GM23338 (cell line): ENCODE measurements at regions not wholly inside any gene's neighbourhood (a gene's known extent, or its start where the extent isn't known, plus 50 kb on each side); places are given as distances from the start of the nearest gene placed in this dataset.

ENCODE experiments used
- CREB1 ChIP-seq: fragments of 250-450 bp; sonication (Bioruptor Pico); IDR thresholded peaks from 2 replicates; pipeline ENCODE4 v1.5.0; 2020; ENCODE audit warnings: low read depth, mild to moderate bottlenecking, moderate library complexity
- EZH2 ChIP-seq: fragments of 200-600 bp; sonication (generic); IDR thresholded peaks from one replicate; pipeline ENCODE4 v1.8.0; 2017; ENCODE audit warnings: antibody characterized with exemption, mild to moderate bottlenecking, low read depth; ENCODE audit not compliant: unreplicated experiment
- EZH2phosphoT487 ChIP-seq: fragments of 200-600 bp; sonication (generic); IDR thresholded peaks from one replicate; pipeline ENCODE4 v1.8.1; 2018; ENCODE audit warnings: antibody characterized with exemption; ENCODE audit not compliant: unreplicated experiment
- JUNB ChIP-seq: IDR thresholded peaks from one replicate; pipeline ENCODE4 v1.6.1; 2016; ENCODE audit warnings: antibody characterized with exemption; ENCODE audit not compliant: unreplicated experiment
- NANOG ChIP-seq: IDR thresholded peaks from 2 replicates; pipeline ENCODE4 v1.6.1; 2016; ENCODE audit warnings: antibody characterized with exemption, borderline replicate concordance
- POLR2AphosphoS5 ChIP-seq: IDR thresholded peaks from 2 replicates; pipeline ENCODE4 v1.6.1; 2016; ENCODE audit warnings: antibody characterized with exemption, low read depth
- STAT1 ChIP-seq: IDR thresholded peaks from one replicate; pipeline ENCODE4 v1.6.1; 2016; ENCODE audit warnings: antibody characterized with exemption; ENCODE audit not compliant: unreplicated experiment
- ZNF114 ChIP-seq: fragments of 250-450 bp; sonication (Bioruptor Pico); IDR thresholded peaks from 2 replicates; pipeline ENCODE4 v1.5.0; 2020; ENCODE audit warnings: mild to moderate bottlenecking, moderate library complexity
- ZNF331 ChIP-seq: fragments of 250-450 bp; sonication (Bioruptor Pico); IDR thresholded peaks from 2 replicates; pipeline ENCODE4 v1.5.0; 2020; ENCODE audit warnings: low read depth, mild to moderate bottlenecking, moderate library complexity
- ZNF462 ChIP-seq: fragments of 250-450 bp; sonication (Bioruptor Pico); IDR thresholded peaks from 2 replicates; pipeline ENCODE4 v1.5.0; 2020; ENCODE audit warnings: mild to moderate bottlenecking, moderate library complexity
- TF ChIP-seq, protein P1 (sequence below), 2 experiments: fragments of 200-600 bp in 1 of 2; sonication (generic) in 1 of 2; conservative IDR thresholded peaks; 2 replicates each; pipeline versions ENCODE4 v1.5.1 to v1.6.1; 2016 to 2017; ENCODE audit warnings: antibody characterized with exemption in 2 of 2, low read depth in 2 of 2, mild to moderate bottlenecking in 2 of 2, moderate library complexity in 1 of 2
- TF ChIP-seq, protein P2 (sequence below): IDR thresholded peaks from one replicate; pipeline ENCODE4 v1.6.1; 2018; ENCODE audit warnings: antibody characterized with exemption; ENCODE audit not compliant: unreplicated experiment
- TF ChIP-seq, protein P3 (sequence below): IDR thresholded peaks from 2 replicates; pipeline ENCODE4 v1.6.1; 2016; ENCODE audit warnings: antibody characterized with exemption

DNA sequence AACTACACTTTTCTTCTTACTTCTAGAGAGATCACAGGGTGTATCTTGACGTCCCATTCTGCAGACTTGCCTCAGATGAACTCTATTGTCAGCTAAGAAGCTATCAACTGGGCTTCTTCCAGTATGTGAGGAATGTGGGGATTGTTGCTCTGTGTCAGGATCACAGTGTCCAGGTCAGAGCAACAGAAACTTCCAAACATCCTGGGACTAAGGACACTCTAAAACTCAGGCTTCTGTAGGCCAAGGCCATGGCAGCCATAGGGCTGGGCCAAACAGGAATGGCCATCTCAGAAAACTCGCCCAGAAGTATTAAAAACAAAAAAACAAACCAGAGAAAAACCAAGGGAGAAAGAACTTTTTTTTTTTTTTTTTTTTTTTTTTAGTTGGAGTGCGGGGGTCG lies 210.0 kb upstream of the CLINT1 start:
- TF ChIP-seq, protein P1, sequence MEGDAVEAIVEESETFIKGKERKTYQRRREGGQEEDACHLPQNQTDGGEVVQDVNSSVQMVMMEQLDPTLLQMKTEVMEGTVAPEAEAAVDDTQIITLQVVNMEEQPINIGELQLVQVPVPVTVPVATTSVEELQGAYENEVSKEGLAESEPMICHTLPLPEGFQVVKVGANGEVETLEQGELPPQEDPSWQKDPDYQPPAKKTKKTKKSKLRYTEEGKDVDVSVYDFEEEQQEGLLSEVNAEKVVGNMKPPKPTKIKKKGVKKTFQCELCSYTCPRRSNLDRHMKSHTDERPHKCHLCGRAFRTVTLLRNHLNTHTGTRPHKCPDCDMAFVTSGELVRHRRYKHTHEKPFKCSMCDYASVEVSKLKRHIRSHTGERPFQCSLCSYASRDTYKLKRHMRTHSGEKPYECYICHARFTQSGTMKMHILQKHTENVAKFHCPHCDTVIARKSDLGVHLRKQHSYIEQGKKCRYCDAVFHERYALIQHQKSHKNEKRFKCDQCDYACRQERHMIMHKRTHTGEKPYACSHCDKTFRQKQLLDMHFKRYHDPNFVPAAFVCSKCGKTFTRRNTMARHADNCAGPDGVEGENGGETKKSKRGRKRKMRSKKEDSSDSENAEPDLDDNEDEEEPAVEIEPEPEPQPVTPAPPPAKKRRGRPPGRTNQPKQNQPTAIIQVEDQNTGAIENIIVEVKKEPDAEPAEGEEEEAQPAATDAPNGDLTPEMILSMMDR (conservative IDR thresholded peaks at IDR 0.05; ENCODE audit: low read depth in 2 of 2): no peak
- no peak for TF ChIP-seq EZH2
- TF ChIP-seq POLR2AphosphoS5: no peak
- no peak for TF ChIP-seq JUNB
- TF ChIP-seq, protein P2, sequence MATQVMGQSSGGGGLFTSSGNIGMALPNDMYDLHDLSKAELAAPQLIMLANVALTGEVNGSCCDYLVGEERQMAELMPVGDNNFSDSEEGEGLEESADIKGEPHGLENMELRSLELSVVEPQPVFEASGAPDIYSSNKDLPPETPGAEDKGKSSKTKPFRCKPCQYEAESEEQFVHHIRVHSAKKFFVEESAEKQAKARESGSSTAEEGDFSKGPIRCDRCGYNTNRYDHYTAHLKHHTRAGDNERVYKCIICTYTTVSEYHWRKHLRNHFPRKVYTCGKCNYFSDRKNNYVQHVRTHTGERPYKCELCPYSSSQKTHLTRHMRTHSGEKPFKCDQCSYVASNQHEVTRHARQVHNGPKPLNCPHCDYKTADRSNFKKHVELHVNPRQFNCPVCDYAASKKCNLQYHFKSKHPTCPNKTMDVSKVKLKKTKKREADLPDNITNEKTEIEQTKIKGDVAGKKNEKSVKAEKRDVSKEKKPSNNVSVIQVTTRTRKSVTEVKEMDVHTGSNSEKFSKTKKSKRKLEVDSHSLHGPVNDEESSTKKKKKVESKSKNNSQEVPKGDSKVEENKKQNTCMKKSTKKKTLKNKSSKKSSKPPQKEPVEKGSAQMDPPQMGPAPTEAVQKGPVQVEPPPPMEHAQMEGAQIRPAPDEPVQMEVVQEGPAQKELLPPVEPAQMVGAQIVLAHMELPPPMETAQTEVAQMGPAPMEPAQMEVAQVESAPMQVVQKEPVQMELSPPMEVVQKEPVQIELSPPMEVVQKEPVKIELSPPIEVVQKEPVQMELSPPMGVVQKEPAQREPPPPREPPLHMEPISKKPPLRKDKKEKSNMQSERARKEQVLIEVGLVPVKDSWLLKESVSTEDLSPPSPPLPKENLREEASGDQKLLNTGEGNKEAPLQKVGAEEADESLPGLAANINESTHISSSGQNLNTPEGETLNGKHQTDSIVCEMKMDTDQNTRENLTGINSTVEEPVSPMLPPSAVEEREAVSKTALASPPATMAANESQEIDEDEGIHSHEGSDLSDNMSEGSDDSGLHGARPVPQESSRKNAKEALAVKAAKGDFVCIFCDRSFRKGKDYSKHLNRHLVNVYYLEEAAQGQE: no peak
- no peak for TF ChIP-seq EZH2phosphoT487
- TF ChIP-seq CREB1 (CRISPR knock-in tag): no peak
- TF ChIP-seq ZNF331 (CRISPR knock-in tag): no peak
- TF ChIP-seq, protein P3, sequence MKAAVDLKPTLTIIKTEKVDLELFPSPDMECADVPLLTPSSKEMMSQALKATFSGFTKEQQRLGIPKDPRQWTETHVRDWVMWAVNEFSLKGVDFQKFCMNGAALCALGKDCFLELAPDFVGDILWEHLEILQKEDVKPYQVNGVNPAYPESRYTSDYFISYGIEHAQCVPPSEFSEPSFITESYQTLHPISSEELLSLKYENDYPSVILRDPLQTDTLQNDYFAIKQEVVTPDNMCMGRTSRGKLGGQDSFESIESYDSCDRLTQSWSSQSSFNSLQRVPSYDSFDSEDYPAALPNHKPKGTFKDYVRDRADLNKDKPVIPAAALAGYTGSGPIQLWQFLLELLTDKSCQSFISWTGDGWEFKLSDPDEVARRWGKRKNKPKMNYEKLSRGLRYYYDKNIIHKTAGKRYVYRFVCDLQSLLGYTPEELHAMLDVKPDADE: no peak
- TF ChIP-seq STAT1: no peak
- TF ChIP-seq NANOG: no peak
- TF ChIP-seq ZNF114 (CRISPR knock-in tag): no peak
- no peak for TF ChIP-seq ZNF462
